Nephron progenitor cell (in vitro differentiated cells): ENCODE measurements at regions not wholly inside any gene's neighbourhood (a gene's known extent, or its start where the extent isn't known, plus 50 kb on each side); places are given as distances from the start of the nearest gene placed in this dataset.

Experiments used
- DNase-seq: peaks from one replicate; pipeline ENCODE4 v3.0.0; 2021
- H3K27ac Mint-ChIP-seq: 2 replicates; pipeline ENCODE4 v1.8.0; 2021; ENCODE audit warnings: mild to moderate bottlenecking, moderate library complexity, mixed read lengths
- H3K27me3 Mint-ChIP-seq: 2 replicates; pipeline ENCODE4 v1.8.0; 2021; ENCODE audit warnings: mild to moderate bottlenecking, low read depth, mixed read lengths; ENCODE audit not compliant: poor library complexity
- H3K36me3 Mint-ChIP-seq: 2 replicates; pipeline ENCODE4 v1.8.0; 2021; ENCODE audit warnings: low read depth, mixed read lengths
- H3K4me1 Mint-ChIP-seq: 2 replicates; pipeline ENCODE4 v1.8.0; 2021; ENCODE audit warnings: mixed read lengths
- H3K4me3 Mint-ChIP-seq: 2 replicates; pipeline ENCODE4 v1.8.0; 2021; ENCODE audit warnings: mild to moderate bottlenecking, moderate library complexity, mixed read lengths
- H3K9me3 Mint-ChIP-seq: 2 replicates; pipeline ENCODE4 v1.8.0; 2021; ENCODE audit warnings: mild to moderate bottlenecking, moderate library complexity, mixed read lengths
- TF ChIP-seq, protein P1 (sequence below): fragments of 200-600 bp; sonication (generic); IDR thresholded peaks from 2 replicates; pipeline ENCODE4 v1.5.0; 2021; ENCODE audit warnings: antibody characterized with exemption

DNA sequence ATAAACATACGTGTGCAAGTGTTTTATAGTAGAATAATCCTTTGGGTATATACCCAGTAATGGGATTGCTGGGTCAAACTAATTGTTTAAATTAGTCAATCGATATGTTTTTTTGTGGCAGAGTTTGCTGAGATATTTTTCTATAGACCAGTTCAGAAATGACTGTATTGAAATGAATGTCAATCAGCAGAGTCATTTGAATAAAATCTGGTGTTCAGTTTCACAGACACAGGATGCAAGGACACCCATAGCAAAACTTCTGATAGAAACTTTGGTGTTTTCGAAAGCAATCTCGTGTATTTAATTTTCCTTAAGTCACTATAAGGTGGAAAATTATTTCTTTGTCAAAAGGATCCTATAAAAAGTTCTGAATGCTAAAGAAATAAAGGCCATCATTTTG is 434.4 kb downstream of the RAP2B start:
- Mint-ChIP-seq H3K4me3 (no peak overlapping the region), H3K27ac (no peak overlapping the region), H3K9me3 (no peaks in the 10 kb centered on the region), H3K27me3 (peaks cover 6% of the 10 kb centered on the region), H3K4me1 (no peaks in the 10 kb centered on the region), H3K36me3 (no peaks in the 10 kb centered on the region)
- no peak for DNase-seq
- TF ChIP-seq, protein P1, sequence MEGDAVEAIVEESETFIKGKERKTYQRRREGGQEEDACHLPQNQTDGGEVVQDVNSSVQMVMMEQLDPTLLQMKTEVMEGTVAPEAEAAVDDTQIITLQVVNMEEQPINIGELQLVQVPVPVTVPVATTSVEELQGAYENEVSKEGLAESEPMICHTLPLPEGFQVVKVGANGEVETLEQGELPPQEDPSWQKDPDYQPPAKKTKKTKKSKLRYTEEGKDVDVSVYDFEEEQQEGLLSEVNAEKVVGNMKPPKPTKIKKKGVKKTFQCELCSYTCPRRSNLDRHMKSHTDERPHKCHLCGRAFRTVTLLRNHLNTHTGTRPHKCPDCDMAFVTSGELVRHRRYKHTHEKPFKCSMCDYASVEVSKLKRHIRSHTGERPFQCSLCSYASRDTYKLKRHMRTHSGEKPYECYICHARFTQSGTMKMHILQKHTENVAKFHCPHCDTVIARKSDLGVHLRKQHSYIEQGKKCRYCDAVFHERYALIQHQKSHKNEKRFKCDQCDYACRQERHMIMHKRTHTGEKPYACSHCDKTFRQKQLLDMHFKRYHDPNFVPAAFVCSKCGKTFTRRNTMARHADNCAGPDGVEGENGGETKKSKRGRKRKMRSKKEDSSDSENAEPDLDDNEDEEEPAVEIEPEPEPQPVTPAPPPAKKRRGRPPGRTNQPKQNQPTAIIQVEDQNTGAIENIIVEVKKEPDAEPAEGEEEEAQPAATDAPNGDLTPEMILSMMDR = no peak

DNA sequence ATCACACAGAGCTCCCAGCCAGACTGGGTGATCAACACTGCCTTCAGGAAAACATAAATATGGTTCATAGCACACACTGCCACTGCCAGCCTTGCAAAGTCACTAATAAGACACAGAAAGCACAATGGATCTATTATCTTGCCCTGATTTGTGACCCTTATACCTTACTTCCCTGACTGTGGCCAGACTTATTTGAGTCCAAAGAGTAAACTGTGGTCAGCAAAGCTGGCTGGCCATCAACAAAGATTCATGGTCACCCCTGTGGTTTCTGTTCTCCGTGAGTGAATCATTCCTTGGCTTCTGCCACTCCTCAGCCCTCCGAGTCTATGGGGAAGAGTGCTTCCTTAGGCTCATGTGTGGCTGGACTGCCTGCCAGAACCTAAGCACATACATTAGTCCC is 437.7 kb downstream of the RAP2B start:
- Mint-ChIP-seq H3K9me3 (no peaks in the 10 kb centered on the region), H3K36me3 (no peaks in the 10 kb centered on the region), H3K4me1 (no peaks in the 10 kb centered on the region), H3K27ac (peak overlapping the region; percentile 10), H3K4me3 (no peak overlapping the region), H3K27me3 (peaks cover 6% of the 10 kb centered on the region)
- TF ChIP-seq, protein P1 = no peak
- DNase-seq = no peak

DNA sequence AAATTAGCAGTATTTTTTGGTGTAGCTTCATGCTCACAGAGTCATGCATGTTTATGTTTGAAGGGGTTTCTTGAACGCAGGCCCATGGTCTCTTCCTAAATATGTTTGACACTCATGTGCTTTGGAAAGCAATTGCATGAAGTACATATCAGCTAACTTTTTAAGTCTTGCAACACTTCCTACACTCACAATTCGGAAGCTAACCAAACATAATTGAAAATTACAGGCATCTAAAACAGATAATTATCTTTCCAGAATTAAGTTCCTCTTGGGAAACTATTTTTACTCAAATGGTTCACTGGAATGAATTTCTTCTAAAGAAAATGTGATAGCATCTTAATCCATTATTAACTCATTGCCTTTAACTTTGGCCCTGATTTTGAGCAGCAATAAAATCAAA is 438.9 kb downstream of the RAP2B start:
- no peaks in the 10 kb centered on the region for H3K4me1 Mint-ChIP-seq
- H3K27me3 Mint-ChIP-seq = peaks cover 6% of the 10 kb centered on the region
- H3K4me3 Mint-ChIP-seq = no peak overlapping the region
- TF ChIP-seq, protein P1 = no peak
- no peak overlapping the region for H3K27ac Mint-ChIP-seq
- DNase-seq = no peak
- no peaks in the 10 kb centered on the region for H3K9me3 Mint-ChIP-seq
- no peaks in the 10 kb centered on the region for H3K36me3 Mint-ChIP-seq

DNA sequence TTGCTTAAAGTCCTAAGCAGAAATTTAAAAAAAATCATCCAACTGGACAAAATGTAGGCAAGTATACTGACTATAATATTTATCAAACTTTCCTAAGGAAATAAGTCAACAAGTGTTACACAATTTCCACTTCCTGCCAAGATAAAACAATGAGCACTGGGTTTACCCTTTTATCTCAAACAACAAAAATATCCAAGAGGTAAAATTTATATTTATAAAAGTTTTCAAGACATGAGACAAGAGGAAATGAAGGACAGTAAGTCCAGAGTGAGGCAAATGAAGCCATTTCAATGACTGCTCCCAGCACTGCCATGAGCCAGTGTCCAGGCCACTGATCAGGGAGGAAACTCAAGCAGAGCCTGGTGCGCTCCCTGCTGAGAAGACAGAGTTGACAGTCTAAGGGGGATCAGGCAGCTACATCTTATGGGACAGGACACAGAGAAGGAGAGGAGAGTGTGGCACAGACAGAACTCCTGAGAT is 439.4 kb downstream of the RAP2B start:
- TF ChIP-seq, protein P1 = no peak
- no peak overlapping the region for H3K4me3 Mint-ChIP-seq
- no peak overlapping the region for H3K27ac Mint-ChIP-seq
- no peaks in the 10 kb centered on the region for H3K36me3 Mint-ChIP-seq
- peak; percentile 6 for DNase-seq
- no peaks in the 10 kb centered on the region for H3K9me3 Mint-ChIP-seq
- peaks cover 6% of the 10 kb centered on the region for H3K27me3 Mint-ChIP-seq
- no peaks in the 10 kb centered on the region for H3K4me1 Mint-ChIP-seq

DNA sequence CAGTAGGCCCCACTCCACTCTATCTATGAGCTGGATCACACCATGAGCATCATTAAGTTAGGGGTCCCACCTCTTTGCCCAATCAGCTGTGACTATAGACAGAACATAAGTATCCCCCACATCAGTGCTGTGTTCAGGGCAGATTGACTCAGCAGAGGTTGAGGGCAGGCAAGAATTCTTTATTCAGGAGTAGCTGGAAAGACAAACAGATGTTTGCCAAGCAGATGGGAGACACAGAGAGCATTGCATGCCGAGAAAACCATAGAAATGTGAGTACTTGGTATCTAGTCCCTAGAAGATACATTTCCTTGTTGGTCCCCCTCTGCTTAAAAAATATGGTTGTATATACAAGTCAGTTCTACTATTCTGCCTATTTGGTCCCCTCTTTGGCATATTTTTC is 440.8 kb downstream of the RAP2B start:
- Mint-ChIP-seq H3K4me1 (no peaks in the 10 kb centered on the region), H3K4me3 (no peak overlapping the region), H3K9me3 (no peaks in the 10 kb centered on the region), H3K27me3 (peaks cover 6% of the 10 kb centered on the region), H3K36me3 (no peaks in the 10 kb centered on the region), H3K27ac (no peak overlapping the region)
- TF ChIP-seq, protein P1 = no peak
- DNase-seq = no peak

DNA sequence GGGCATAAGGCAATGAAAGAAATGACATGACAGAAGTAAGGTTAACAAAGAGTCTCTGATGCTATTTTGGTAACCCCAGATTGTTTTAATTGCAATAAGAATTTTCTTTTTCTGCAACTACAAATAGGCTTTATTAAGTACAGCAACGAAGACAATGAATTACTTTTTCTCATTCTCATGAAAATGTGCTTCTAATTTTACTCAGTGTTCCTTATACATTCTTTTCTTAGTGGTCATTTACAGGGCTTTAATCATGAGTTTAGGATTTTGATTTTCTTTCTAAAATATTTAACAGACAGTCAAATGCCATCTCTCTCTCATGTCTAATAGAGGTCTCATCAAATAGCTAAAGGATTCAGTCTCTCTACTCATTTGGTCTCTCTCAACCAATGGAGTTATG is 452.1 kb downstream of the RAP2B start:
- H3K36me3 Mint-ChIP-seq = no peaks in the 10 kb centered on the region
- H3K4me3 Mint-ChIP-seq = no peak overlapping the region
- H3K4me1 Mint-ChIP-seq = no peaks in the 10 kb centered on the region
- TF ChIP-seq, protein P1 = no peak
- DNase-seq = no peak
- H3K27me3 Mint-ChIP-seq = no peaks in the 10 kb centered on the region
- H3K27ac Mint-ChIP-seq = no peak overlapping the region
- H3K9me3 Mint-ChIP-seq = no peaks in the 10 kb centered on the region
